IMR-90 (cell line): ENCODE measurements at regions not wholly inside any gene's neighbourhood (a gene's known extent, or its start where the extent isn't known, plus 50 kb on each side); places are given as distances from the start of the nearest gene placed in this dataset.

Source experiments
- ATAC-seq: fragments of 200-7000 bp; cut with Tn5 transposase; 2 replicates; pipeline ENCODE4 v1.9.1; 2020; ENCODE audit warnings: low read depth, mild to moderate bottlenecking, moderate library complexity
- BruUV-seq: library from RNA; stranded (reverse); fragments of 400-500 nt; replicated peaks from 2 replicates; lab custom pipeline; 2021; lab: Mats Ljungman, UMichigan
- CTCF ChIA-PET: fragments of 300-600 bp; formaldehyde crosslinking; extraction: SDS; loops from one replicate; lab custom pipeline; 2021; ENCODE audit warnings: antibody characterized with exemption; lab: Yijun Ruan, JAX
- POLR2A ChIA-PET: fragments of 300-600 bp; sonication (Branson Sonifier 250); formaldehyde crosslinking; loops from one replicate; lab custom pipeline; 2022; ENCODE audit warnings: antibody characterized with exemption; ENCODE audit not compliant: unreplicated experiment; lab: Charles Lee
- DNase-seq: peaks from one replicate; pipeline ENCODE4 v3.0.0; 2013
- H2AFZ ChIP-seq: replicated peaks from 2 replicates; pipeline ENCODE3; 2013; ENCODE audit warnings: low read length, mild to moderate bottlenecking; ENCODE audit not compliant: poor library complexity
- H2AK5ac ChIP-seq: 2 replicates; pipeline ENCODE4 v1.6.1; 2013; ENCODE audit warnings: low read depth, low read length, inconsistent platforms
- H2AK9ac ChIP-seq: replicated peaks from 2 replicates; pipeline ENCODE3; 2013; ENCODE audit warnings: mild to moderate bottlenecking, low read depth, low read length, moderate library complexity; ENCODE audit not compliant: poor library complexity
- H2BK120ac ChIP-seq: 2 replicates; pipeline ENCODE4 v1.6.1; 2013; ENCODE audit warnings: low read depth, low read length, inconsistent platforms
- H2BK15ac ChIP-seq: 3 replicates; pipeline ENCODE4 v1.6.1; 2013; ENCODE audit warnings: low read depth, low read length, inconsistent platforms
- H2BK20ac ChIP-seq: 2 replicates; pipeline ENCODE4 v1.6.1; 2013; ENCODE audit warnings: low read depth, mild to moderate bottlenecking, inconsistent platforms, low read length, moderate library complexity
- H2BK5ac ChIP-seq: 2 replicates; pipeline ENCODE4 v1.6.1; 2013; ENCODE audit warnings: mild to moderate bottlenecking, low read depth, low read length, inconsistent platforms; ENCODE audit not compliant: poor library complexity, severe bottlenecking
- H3K14ac ChIP-seq: replicated peaks from 2 replicates; pipeline ENCODE4 v1.6.1; 2013; ENCODE audit warnings: low read depth, low read length, inconsistent platforms
- H3K18ac ChIP-seq: 2 replicates; pipeline ENCODE4 v1.6.1; 2013; ENCODE audit warnings: low read depth, low read length, control low read depth
- H3K23ac ChIP-seq: 2 replicates; pipeline ENCODE4 v1.6.1; 2013; ENCODE audit warnings: low read depth, low read length, inconsistent platforms
- H3K27ac ChIP-seq: 2 replicates; pipeline ENCODE4 v1.5.1; 2013; ENCODE audit warnings: mild to moderate bottlenecking, control low read depth, low read length; ENCODE audit not compliant: insufficient read depth
- H3K27me3 ChIP-seq: 2 replicates; pipeline ENCODE4 v1.6.1; 2013; ENCODE audit warnings: low read length; ENCODE audit not compliant: control insufficient read depth, insufficient read depth
- H3K36me3 ChIP-seq: 2 replicates; pipeline ENCODE4 v1.6.1; 2013; ENCODE audit warnings: low read length, mixed read lengths; ENCODE audit not compliant: control insufficient read depth, insufficient read depth
- H3K4ac ChIP-seq: 2 replicates; pipeline ENCODE4 v1.6.1; 2013; ENCODE audit warnings: low read depth, low read length, inconsistent platforms
- H3K4me1 ChIP-seq: 2 replicates; pipeline ENCODE4 v1.6.1; 2013; ENCODE audit warnings: low read length, mixed read lengths; ENCODE audit not compliant: control insufficient read depth, insufficient read depth
- H3K4me2 ChIP-seq: 2 replicates; pipeline ENCODE4 v1.6.1; 2013; ENCODE audit warnings: low read depth, mild to moderate bottlenecking, control low read depth, low read length, moderate library complexity
- H3K4me3 ChIP-seq: 2 replicates; pipeline ENCODE4 v1.5.1; 2013; ENCODE audit warnings: low read depth, mild to moderate bottlenecking, control low read depth, low read length, moderate library complexity; ENCODE audit not compliant: insufficient read depth
- H3K56ac ChIP-seq: 2 replicates; pipeline ENCODE4 v1.6.1; 2013; ENCODE audit warnings: low read length, inconsistent platforms; ENCODE audit not compliant: insufficient read depth; ENCODE audit errors: extremely low read depth
- H3K79me1 ChIP-seq, 2 experiments: 2 replicates each; pipeline ENCODE4 v1.6.1; 2013; ENCODE audit warnings: low read length in 2 of 2, inconsistent platforms in 1 of 2, low read depth in 1 of 2
- H3K9ac ChIP-seq: 2 replicates; pipeline ENCODE4 v1.6.1; 2013; ENCODE audit warnings: low read depth, low read length, control low read depth
- H3K9me1 ChIP-seq: 2 replicates; pipeline ENCODE4 v1.6.1; 2013; ENCODE audit warnings: low read length, inconsistent platforms; ENCODE audit not compliant: insufficient read depth
- H3K9me3 ChIP-seq: 2 replicates; pipeline ENCODE4 v1.6.1; 2013; ENCODE audit warnings: low read length; ENCODE audit not compliant: control insufficient read depth, insufficient read depth
- H4K20me1 ChIP-seq: 2 replicates; pipeline ENCODE4 v1.6.1; 2013; ENCODE audit warnings: low read length, inconsistent platforms; ENCODE audit not compliant: insufficient read depth
- H4K5ac ChIP-seq: 2 replicates; pipeline ENCODE4 v1.6.1; 2013; ENCODE audit warnings: mild to moderate bottlenecking, low read depth, low read length, control low read depth
- H4K8ac ChIP-seq, 2 experiments: 2 replicates each; pipeline ENCODE4 v1.6.1; 2013; ENCODE audit warnings: low read depth in 2 of 2, low read length in 2 of 2, control low read depth in 1 of 2, inconsistent platforms in 1 of 2
- H4K91ac ChIP-seq: 2 replicates; pipeline ENCODE4 v1.6.1; 2013; ENCODE audit warnings: low read depth, low read length, inconsistent platforms; ENCODE audit not compliant: insufficient read depth
- CHD1 ChIP-seq: IDR thresholded peaks from 2 replicates; pipeline ENCODE4 v1.6.1; 2012; ENCODE audit warnings: low read depth, low read length, improper control_type of control experiment
- CTCF ChIP-seq: conservative IDR thresholded peaks from 2 replicates; pipeline ENCODE4 v1.5.1; 2012; ENCODE audit warnings: mild to moderate bottlenecking, low read depth, low read length, improper control_type of control experiment
- FOS ChIP-seq: fragments of 150-350 bp; IDR thresholded peaks from 2 replicates; pipeline ENCODE4 v1.6.1; 2016; ENCODE audit warnings: low read depth, low read length
- MXI1 ChIP-seq: IDR thresholded peaks from 2 replicates; pipeline ENCODE4 v1.6.1; 2012; ENCODE audit warnings: low read depth, mild to moderate bottlenecking, low read length, moderate library complexity, borderline replicate concordance
- RAD21 ChIP-seq: IDR thresholded peaks from 2 replicates; pipeline ENCODE4 v1.6.1; 2012; ENCODE audit warnings: low read length, improper control_type of control experiment
- RCOR1 ChIP-seq: IDR thresholded peaks from 2 replicates; pipeline ENCODE4 v1.6.1; 2012; ENCODE audit warnings: mild to moderate bottlenecking, low read length, improper control_type of control experiment; ENCODE audit not compliant: insufficient replicate concordance
- RFX5 ChIP-seq: IDR thresholded peaks from 2 replicates; pipeline ENCODE4 v1.8.0; 2012; ENCODE audit warnings: low read depth, mild to moderate bottlenecking, low read length, moderate library complexity
- WGBS, 2 experiments: methylation state at CpG; one replicate each; pipeline versions ENCODE4 v1.1.5 to v1.1.7; 2013; ENCODE audit warnings: missing lambda C conversion rate in 2 of 2; ENCODE audit not compliant: insufficient read length in 1 of 2; ENCODE audit errors: extremely low coverage in 2 of 2; 5-methylcytosine and 5-hydroxymethylcytosine counted together
- dilution Hi-C: fragments of 300-500 bp; cut with HindIII; formaldehyde crosslinking; loops from one replicate; pipeline ENCODE4 v1.14.3; 2018; ENCODE audit warnings: low sequenced_read_pairs; ENCODE audit not compliant: unreplicated experiment
- in situ Hi-C: fragments of 300-500 bp; cut with MboI; formaldehyde crosslinking; loops from 3 replicates; pipeline ENCODE4 v1.14.3; 2019; ENCODE audit warnings: low sequenced_read_pairs, inconsistent platforms, mixed read lengths
- intact Hi-C: fragments of 100-400 bp; cut with micrococcal nuclease; formaldehyde crosslinking; loops from 2 replicates; pipeline ENCODE4 v1.10.0; 2022

- dilution Hi-C loops = no loop called here
- Histone ChIP-seq H3K9me1 (peaks cover 3% of the 10 kb centered on the region), H3K4me2 (no peak overlapping the region), H3K14ac (no peak overlapping the region), H2BK15ac (peak overlapping the region; percentile 34; the same call in 1 of the 3 replicates), H3K23ac (no peak overlapping the region), H2AK5ac (peak overlapping the region; percentile 20; the same call in 1 of the 2 replicates), H4K5ac (no peak overlapping the region), H2AK9ac (no peak overlapping the region), H2BK120ac (no peak overlapping the region), H3K9ac (no peak overlapping the region), H3K4me3 (no peak overlapping the region), H2AFZ (no peak overlapping the region), H4K91ac (no peak overlapping the region), H3K4ac (no peak overlapping the region), H4K8ac (no peak overlapping the region), H3K79me1 (no peaks in the 10 kb centered on the region), H3K27me3 (no peaks in the 10 kb centered on the region), H3K4me1 (peaks cover 22% of the 10 kb centered on the region), H3K27ac (no peak overlapping the region), H3K56ac (no peak overlapping the region), H4K20me1 (no peaks in the 10 kb centered on the region), H2BK5ac (no peak overlapping the region), H3K18ac (no peak overlapping the region), H2BK20ac (no peak overlapping the region), H3K36me3 (no peaks in the 10 kb centered on the region), H3K9me3 (no peaks in the 10 kb centered on the region)
- no peak for TF ChIP-seq RAD21
- no peak for TF ChIP-seq RCOR1
- no peak for TF ChIP-seq FOS
- TF ChIP-seq CTCF = no peak
- TF ChIP-seq RFX5 = no peak
- no peak for TF ChIP-seq MXI1
- no peak for TF ChIP-seq CHD1
- in situ Hi-C loops = no loop called here
- intact Hi-C loops = no loop called here
- WGBS, 2 experiments = 0% methylated on average over 1 of the region's 5 CpGs; no CpG with 5 or more reads in 1 of the 2 experiments
- ChIA-PET POLR2A (no interaction called here), CTCF (no interaction called here)
- ATAC-seq = no peak
- peak; percentile 55 for DNase-seq
- BruUV-seq = no TSS peak
Measured at GRCh38 chr9:70477146-70477745, 62.8 kb upstream of the KLF9 start.
